ENCODE measurements at regions not wholly inside any gene's neighbourhood (a gene's known extent, or its start where the extent isn't known, plus 50 kb on each side); places are given as distances from the start of the nearest gene placed in this dataset.

- no peaks in the 10 kb centered on the region for H3K27me3 ChIP-seq (ENCODE audit: insufficient read depth, low read length)
- H3K36me3 ChIP-seq (ENCODE audit: insufficient read depth, low read depth, low read length): no peaks in the 10 kb centered on the region
- peaks cover 5% of the 10 kb centered on the region; the same call in 1 of the 2 replicates for H3K9me3 ChIP-seq (ENCODE audit: insufficient read depth, low read depth, low read length)
- peaks cover 18% of the 10 kb centered on the region for H3K4me1 ChIP-seq (ENCODE audit: insufficient read depth, low read length)
- no peak overlapping the region for H3K4me3 ChIP-seq (ENCODE audit: low read length)
- H3K9ac ChIP-seq (ENCODE audit: low read depth, low read length): no peak overlapping the region
- no peak overlapping the region for H3K27ac ChIP-seq (ENCODE audit: low read length)
These were observed 82.3 kb upstream of the FAM98A start for GRCh38 chr2:33681364-33681757.

GRCh38 chr2:33680644-33681363 is 81.7 kb upstream of the FAM98A start:
- no peak overlapping the region for H3K27ac ChIP-seq (ENCODE audit: low read length)
- no peaks in the 10 kb centered on the region for H3K27me3 ChIP-seq (ENCODE audit: insufficient read depth, low read length)
- peaks cover 18% of the 10 kb centered on the region for H3K4me1 ChIP-seq (ENCODE audit: insufficient read depth, low read length)
- H3K36me3 ChIP-seq (ENCODE audit: insufficient read depth, low read depth, low read length): no peaks in the 10 kb centered on the region
- H3K9ac ChIP-seq (ENCODE audit: low read depth, low read length): no peak overlapping the region
- no peak overlapping the region for H3K4me3 ChIP-seq (ENCODE audit: low read length)
- H3K9me3 ChIP-seq (ENCODE audit: insufficient read depth, low read depth, low read length): peaks cover 5% of the 10 kb centered on the region; the same call in 1 of the 2 replicates

GRCh38 chr2:33678436-33678835 is 79.3 kb upstream of the FAM98A start:
- no peak overlapping the region for H3K27ac ChIP-seq (ENCODE audit: low read length)
- H3K4me3 ChIP-seq (ENCODE audit: low read length): no peak overlapping the region
- no peaks in the 10 kb centered on the region for H3K36me3 ChIP-seq (ENCODE audit: insufficient read depth, low read depth, low read length)
- H3K9me3 ChIP-seq (ENCODE audit: insufficient read depth, low read depth, low read length): no peaks in the 10 kb centered on the region
- peaks cover 18% of the 10 kb centered on the region for H3K4me1 ChIP-seq (ENCODE audit: insufficient read depth, low read length)
- H3K9ac ChIP-seq (ENCODE audit: low read depth, low read length): no peak overlapping the region
- H3K27me3 ChIP-seq (ENCODE audit: insufficient read depth, low read length): no peaks in the 10 kb centered on the region

- H3K9ac ChIP-seq (ENCODE audit: low read depth, low read length): no peak overlapping the region
- no peaks in the 10 kb centered on the region for H3K9me3 ChIP-seq (ENCODE audit: insufficient read depth, low read depth, low read length)
- no peak overlapping the region for H3K27ac ChIP-seq (ENCODE audit: low read length)
- no peak overlapping the region for H3K4me3 ChIP-seq (ENCODE audit: low read length)
- H3K36me3 ChIP-seq (ENCODE audit: insufficient read depth, low read depth, low read length): no peaks in the 10 kb centered on the region
- peaks cover 11% of the 10 kb centered on the region for H3K4me1 ChIP-seq (ENCODE audit: insufficient read depth, low read length)
- no peaks in the 10 kb centered on the region for H3K27me3 ChIP-seq (ENCODE audit: insufficient read depth, low read length)
These were observed 74.8 kb upstream of the FAM98A start for GRCh38 chr2:33673937-33674336.

- no peaks in the 10 kb centered on the region for H3K27me3 ChIP-seq (ENCODE audit: insufficient read depth, low read length)
- no peak overlapping the region for H3K27ac ChIP-seq (ENCODE audit: low read length)
- H3K36me3 ChIP-seq (ENCODE audit: insufficient read depth, low read depth, low read length): no peaks in the 10 kb centered on the region
- no peaks in the 10 kb centered on the region for H3K9me3 ChIP-seq (ENCODE audit: insufficient read depth, low read depth, low read length)
- H3K4me3 ChIP-seq (ENCODE audit: low read length): no peak overlapping the region
- peaks cover under 1% of the 10 kb centered on the region; the same call in 1 of the 2 replicates for H3K4me1 ChIP-seq (ENCODE audit: insufficient read depth, low read length)
- H3K9ac ChIP-seq (ENCODE audit: low read depth, low read length): no peak overlapping the region
These were observed 73.8 kb upstream of the FAM98A start for GRCh38 chr2:33672896-33673295.

GRCh38 chr2:33672389-33672788 is 73.3 kb upstream of the FAM98A start:
- Histone ChIP-seq H3K4me3 (ENCODE audit: low read length) (no peak overlapping the region), H3K27me3 (ENCODE audit: insufficient read depth, low read length) (no peaks in the 10 kb centered on the region), H3K4me1 (ENCODE audit: insufficient read depth, low read length) (no peaks in the 10 kb centered on the region), H3K9ac (ENCODE audit: low read depth, low read length) (no peak overlapping the region), H3K36me3 (ENCODE audit: insufficient read depth, low read depth, low read length) (no peaks in the 10 kb centered on the region), H3K9me3 (ENCODE audit: insufficient read depth, low read depth, low read length) (no peaks in the 10 kb centered on the region), H3K27ac (ENCODE audit: low read length) (no peak overlapping the region)

GRCh38 chr2:33671198-33671597 is 72.1 kb upstream of the FAM98A start:
- Histone ChIP-seq H3K4me3 (ENCODE audit: low read length) (no peak overlapping the region), H3K36me3 (ENCODE audit: insufficient read depth, low read depth, low read length) (no peaks in the 10 kb centered on the region; the same call in 1 of the 2 replicates), H3K9me3 (ENCODE audit: insufficient read depth, low read depth, low read length) (peaks cover 4% of the 10 kb centered on the region; the same call in 1 of the 2 replicates), H3K27me3 (ENCODE audit: insufficient read depth, low read length) (no peaks in the 10 kb centered on the region), H3K27ac (ENCODE audit: low read length) (no peak overlapping the region), H3K4me1 (ENCODE audit: insufficient read depth, low read length) (no peaks in the 10 kb centered on the region), H3K9ac (ENCODE audit: low read depth, low read length) (no peak overlapping the region)

- Histone ChIP-seq H3K36me3 (ENCODE audit: insufficient read depth, low read depth, low read length) (peaks cover under 1% of the 10 kb centered on the region), H3K4me3 (ENCODE audit: low read length) (no peak overlapping the region), H3K9ac (ENCODE audit: low read depth, low read length) (no peak overlapping the region), H3K27ac (ENCODE audit: low read length) (no peak overlapping the region), H3K27me3 (ENCODE audit: insufficient read depth, low read length) (no peaks in the 10 kb centered on the region), H3K4me1 (ENCODE audit: insufficient read depth, low read length) (no peaks in the 10 kb centered on the region), H3K9me3 (ENCODE audit: insufficient read depth, low read depth, low read length) (peaks cover 12% of the 10 kb centered on the region)
These were observed 71.4 kb upstream of the FAM98A start for GRCh38 chr2:33670392-33670937.

- Histone ChIP-seq H3K27me3 (ENCODE audit: insufficient read depth, low read length) (no peaks in the 10 kb centered on the region), H3K4me1 (ENCODE audit: insufficient read depth, low read length) (no peaks in the 10 kb centered on the region), H3K27ac (ENCODE audit: low read length) (no peak overlapping the region), H3K36me3 (ENCODE audit: insufficient read depth, low read depth, low read length) (peaks cover 20% of the 10 kb centered on the region), H3K9ac (ENCODE audit: low read depth, low read length) (no peak overlapping the region), H3K4me3 (ENCODE audit: low read length) (no peak overlapping the region), H3K9me3 (ENCODE audit: insufficient read depth, low read depth, low read length) (peaks cover 32% of the 10 kb centered on the region)
These were observed 67.8 kb upstream of the FAM98A start for GRCh38 chr2:33666879-33667278.

- Histone ChIP-seq H3K9ac (ENCODE audit: low read depth, low read length) (no peak overlapping the region), H3K36me3 (ENCODE audit: insufficient read depth, low read depth, low read length) (peaks cover 20% of the 10 kb centered on the region), H3K27ac (ENCODE audit: low read length) (no peak overlapping the region), H3K27me3 (ENCODE audit: insufficient read depth, low read length) (no peaks in the 10 kb centered on the region), H3K4me3 (ENCODE audit: low read length) (no peak overlapping the region), H3K9me3 (ENCODE audit: insufficient read depth, low read depth, low read length) (peaks cover 32% of the 10 kb centered on the region), H3K4me1 (ENCODE audit: insufficient read depth, low read length) (no peaks in the 10 kb centered on the region)
These were observed 65.9 kb upstream of the FAM98A start for GRCh38 chr2:33665039-33665438.

- Histone ChIP-seq H3K4me1 (ENCODE audit: insufficient read depth, low read length) (no peaks in the 10 kb centered on the region), H3K4me3 (ENCODE audit: low read length) (no peak overlapping the region), H3K9me3 (ENCODE audit: insufficient read depth, low read depth, low read length) (peaks cover 22% of the 10 kb centered on the region), H3K9ac (ENCODE audit: low read depth, low read length) (no peak overlapping the region), H3K36me3 (ENCODE audit: insufficient read depth, low read depth, low read length) (peaks cover 20% of the 10 kb centered on the region; the same call in 1 of the 2 replicates), H3K27me3 (ENCODE audit: insufficient read depth, low read length) (no peaks in the 10 kb centered on the region), H3K27ac (ENCODE audit: low read length) (no peak overlapping the region)
These were observed 61.5 kb upstream of the FAM98A start for GRCh38 chr2:33660416-33661123.

Measured in iPS-20b (cell line).